ENCODE measurements at regions not wholly inside any gene's neighbourhood (a gene's known extent, or its start where the extent isn't known, plus 50 kb on each side); places are given as distances from the start of the nearest gene placed in this dataset.

DNA sequence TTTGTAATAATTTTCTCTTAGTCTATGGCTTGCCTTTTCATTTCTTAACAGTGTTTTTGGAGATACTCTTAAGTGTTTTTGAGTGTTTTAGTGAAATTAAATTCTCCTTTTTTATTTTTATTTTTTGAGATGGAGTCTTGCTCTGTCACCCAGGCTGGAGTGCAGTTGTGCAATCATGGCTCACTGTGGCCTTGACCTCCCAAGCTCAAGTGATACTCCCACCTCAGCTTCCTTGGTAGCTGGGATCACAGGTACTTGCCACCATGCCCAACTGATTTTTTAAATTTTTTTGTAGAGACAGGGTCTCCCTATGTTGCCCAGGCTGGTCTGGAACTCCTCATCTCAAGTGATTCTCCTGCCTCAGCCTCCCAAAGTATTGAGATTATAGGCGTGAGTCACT lies 240.3 kb downstream of the PLPP3 start:
- no peaks in the 10 kb centered on the region for H3K9me3 ChIP-seq
- no peak for DNase-seq (ENCODE audit: low spot score in 2 of 2)
- in situ Hi-C loops (cut with MboI; ENCODE audit: low sequenced_read_pairs) = no loop called here
- no peaks in the 10 kb centered on the region for H3K27me3 ChIP-seq (ENCODE audit: low read depth)
- H3K4me3 ChIP-seq = no peak overlapping the region
- no peaks in the 10 kb centered on the region for H3K4me1 ChIP-seq
- no peaks in the 10 kb centered on the region for H3K36me3 ChIP-seq (replicated peaks)

DNA sequence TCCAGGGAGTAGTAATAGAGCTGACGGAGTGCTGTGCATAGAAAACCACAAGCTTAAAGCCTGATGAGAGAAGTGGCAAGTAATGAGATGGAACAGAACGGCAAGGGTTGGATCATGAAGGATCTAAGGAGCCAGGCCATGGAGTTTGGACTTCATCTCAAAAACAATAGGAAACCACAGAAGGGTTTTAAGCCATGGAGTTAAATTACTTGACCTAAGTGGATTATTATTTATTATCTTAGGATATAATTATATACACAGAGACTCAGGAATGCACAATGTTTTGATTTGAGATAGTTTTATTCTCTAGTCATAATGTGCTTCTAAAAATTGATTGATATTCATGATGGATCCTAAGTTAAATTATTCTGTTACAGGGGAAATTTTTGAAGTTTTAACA lies 242.4 kb downstream of the PLPP3 start:
- Histone ChIP-seq H3K27me3 (ENCODE audit: low read depth) (no peaks in the 10 kb centered on the region), H3K4me1 (no peaks in the 10 kb centered on the region), H3K4me3 (no peak overlapping the region), H3K9me3 (no peaks in the 10 kb centered on the region), H3K36me3 (replicated peaks) (no peaks in the 10 kb centered on the region)
- no peak for DNase-seq (ENCODE audit: low spot score in 2 of 2)
- in situ Hi-C loops (cut with MboI; ENCODE audit: low sequenced_read_pairs) = no loop called here

DNA sequence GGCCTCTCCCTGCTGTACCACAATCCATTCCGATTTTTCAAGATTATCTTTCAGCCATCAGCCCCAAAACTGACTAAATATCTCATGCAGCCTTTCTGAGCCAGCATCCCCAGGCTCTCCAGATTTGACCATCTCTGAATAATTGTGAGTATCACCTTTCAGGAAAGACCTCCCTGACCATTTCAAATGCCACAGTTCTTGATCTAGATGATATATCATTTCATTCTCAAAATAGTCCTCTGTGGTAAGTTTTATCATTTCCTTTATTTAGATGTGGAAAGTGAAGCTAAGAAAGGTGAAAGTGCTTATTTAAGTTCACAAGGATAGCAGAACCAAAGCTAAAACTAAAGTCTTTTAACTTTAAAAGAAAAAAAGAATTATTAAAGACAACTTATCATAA lies 244.0 kb downstream of the PLPP3 start:
- Histone ChIP-seq H3K4me3 (no peak overlapping the region), H3K9me3 (no peaks in the 10 kb centered on the region), H3K4me1 (no peaks in the 10 kb centered on the region), H3K36me3 (replicated peaks) (no peaks in the 10 kb centered on the region), H3K27me3 (ENCODE audit: low read depth) (no peaks in the 10 kb centered on the region)
- in situ Hi-C loops (cut with MboI; ENCODE audit: low sequenced_read_pairs) = no loop called here
- DNase-seq (ENCODE audit: low spot score in 2 of 2) = no peak

DNA sequence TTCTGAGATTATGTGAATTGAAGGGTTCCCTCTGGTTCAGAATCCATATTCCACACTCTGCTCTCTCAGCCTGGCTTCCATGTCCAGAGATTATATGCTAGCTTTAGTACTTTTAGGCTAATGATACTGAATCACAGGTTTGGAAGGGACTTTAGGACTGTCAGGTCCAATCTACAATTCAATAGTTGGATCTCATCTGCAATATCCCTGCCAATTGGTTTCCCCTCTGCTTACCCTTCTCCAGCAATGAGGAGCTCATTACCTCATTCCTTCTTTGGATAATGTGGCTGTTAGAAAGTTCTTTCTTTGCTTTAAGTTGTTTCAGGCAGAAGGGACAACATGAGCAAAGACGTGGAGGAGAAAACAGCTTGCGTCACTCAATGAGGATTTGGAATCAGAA lies 245.3 kb downstream of the PLPP3 start:
- no peak for DNase-seq (ENCODE audit: low spot score in 2 of 2)
- in situ Hi-C loops (cut with MboI; ENCODE audit: low sequenced_read_pairs) = no loop called here
- Histone ChIP-seq H3K36me3 (replicated peaks) (no peaks in the 10 kb centered on the region), H3K27me3 (ENCODE audit: low read depth) (no peaks in the 10 kb centered on the region), H3K9me3 (no peaks in the 10 kb centered on the region), H3K4me1 (no peaks in the 10 kb centered on the region), H3K4me3 (no peak overlapping the region)

DNA sequence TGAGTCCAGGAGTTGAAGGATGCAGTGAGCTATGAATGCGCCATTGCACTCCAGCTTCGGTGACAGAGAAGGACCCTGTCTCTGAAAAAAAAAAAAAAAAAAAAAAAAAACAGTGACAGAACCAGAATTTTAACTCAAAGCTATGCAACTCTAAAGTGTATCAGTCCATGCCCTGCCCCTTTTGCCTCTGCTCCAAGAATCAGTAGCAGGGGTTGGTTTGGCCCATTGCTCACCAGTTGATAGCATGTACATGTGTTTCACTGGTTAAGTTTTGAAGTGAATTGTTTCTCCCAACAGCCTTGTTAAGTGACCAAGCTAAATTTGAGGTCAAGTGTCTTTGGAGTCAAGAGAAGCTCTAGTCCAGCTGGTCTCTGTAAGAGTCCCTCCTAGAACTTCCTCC lies 245.9 kb downstream of the PLPP3 start:
- Histone ChIP-seq H3K4me3 (no peak overlapping the region), H3K9me3 (no peaks in the 10 kb centered on the region), H3K27me3 (ENCODE audit: low read depth) (no peaks in the 10 kb centered on the region), H3K4me1 (no peaks in the 10 kb centered on the region), H3K36me3 (replicated peaks) (no peaks in the 10 kb centered on the region)
- in situ Hi-C loops (cut with MboI; ENCODE audit: low sequenced_read_pairs) = no loop called here
- no peak for DNase-seq (ENCODE audit: low spot score in 2 of 2)

DNA sequence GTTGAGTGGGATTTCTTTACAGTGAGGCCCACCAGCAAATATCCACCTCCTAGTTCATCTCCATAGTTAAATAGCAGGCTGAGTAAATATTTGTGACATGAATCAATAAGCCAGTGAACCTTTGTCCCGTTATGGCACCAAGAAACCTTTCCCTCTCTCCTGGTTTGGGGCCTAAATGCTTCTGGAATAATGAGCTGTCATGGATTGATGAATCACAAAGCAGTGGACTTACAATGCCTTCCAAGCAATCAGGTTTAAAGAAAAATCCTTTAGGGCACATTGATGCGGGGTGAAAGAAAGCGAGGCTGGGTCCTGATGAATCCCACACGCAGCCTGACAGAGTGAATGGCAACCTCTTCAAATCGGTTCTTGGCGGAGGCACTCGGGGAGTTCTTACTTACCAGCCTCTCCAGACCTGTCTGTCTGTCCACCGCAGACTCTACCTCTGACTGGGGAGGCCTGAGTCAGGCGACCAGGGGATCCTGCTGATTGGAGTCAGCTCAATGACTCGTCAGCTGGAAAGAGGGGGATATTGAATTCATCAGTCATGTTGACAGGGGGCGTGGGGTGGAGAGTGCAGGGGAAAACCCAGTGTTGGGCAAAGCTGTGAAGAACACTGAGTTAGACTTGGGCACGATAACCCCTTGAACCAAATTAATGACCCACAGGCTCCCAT lies 247.3 kb downstream of the PLPP3 start:
- in situ Hi-C loops (cut with MboI; ENCODE audit: low sequenced_read_pairs) = no loop called here
- no peak overlapping the region for H3K4me3 ChIP-seq
- no peaks in the 10 kb centered on the region for H3K27me3 ChIP-seq (ENCODE audit: low read depth)
- H3K36me3 ChIP-seq (replicated peaks) = no peaks in the 10 kb centered on the region
- H3K9me3 ChIP-seq = no peaks in the 10 kb centered on the region
- no peaks in the 10 kb centered on the region for H3K4me1 ChIP-seq
- DNase-seq (ENCODE audit: low spot score in 2 of 2) = no peak

DNA sequence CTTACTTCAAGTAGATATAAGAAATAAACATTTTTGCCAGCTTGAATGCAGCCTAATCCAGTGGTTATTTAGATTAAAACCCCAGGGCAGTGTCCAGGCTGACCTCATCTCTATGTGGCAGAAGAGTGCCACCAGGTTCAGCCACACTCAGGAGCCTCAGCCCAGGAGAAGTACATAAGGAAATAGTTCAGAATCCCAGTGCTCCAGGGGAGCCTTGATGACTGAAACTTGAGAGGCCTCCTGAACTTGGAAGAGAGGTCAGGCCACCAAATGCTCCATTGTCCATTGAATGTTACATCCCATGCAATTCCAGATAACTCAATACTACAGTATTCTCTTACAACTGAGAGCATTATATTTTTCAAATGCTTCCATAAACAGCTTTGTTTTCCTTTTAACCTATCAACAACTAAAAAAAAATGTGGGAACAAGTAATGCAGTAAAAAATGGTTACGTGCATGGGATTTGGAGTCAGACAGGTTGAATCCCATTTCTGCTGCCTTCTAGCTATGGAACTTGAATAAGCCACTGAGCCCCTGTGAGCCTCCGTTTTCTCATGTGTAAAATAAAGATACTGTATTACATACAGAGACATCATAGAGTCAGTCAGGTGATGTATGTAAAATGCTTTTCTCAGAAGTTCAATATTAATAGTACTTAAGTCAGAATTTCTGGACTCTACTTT lies 248.0 kb downstream of the PLPP3 start:
- no peak for DNase-seq (ENCODE audit: low spot score in 2 of 2)
- no peaks in the 10 kb centered on the region for H3K36me3 ChIP-seq (replicated peaks)
- no peaks in the 10 kb centered on the region for H3K27me3 ChIP-seq (ENCODE audit: low read depth)
- H3K4me1 ChIP-seq = no peaks in the 10 kb centered on the region
- no peak overlapping the region for H3K4me3 ChIP-seq
- in situ Hi-C loops (cut with MboI; ENCODE audit: low sequenced_read_pairs) = no loop called here
- H3K9me3 ChIP-seq = no peaks in the 10 kb centered on the region

DNA sequence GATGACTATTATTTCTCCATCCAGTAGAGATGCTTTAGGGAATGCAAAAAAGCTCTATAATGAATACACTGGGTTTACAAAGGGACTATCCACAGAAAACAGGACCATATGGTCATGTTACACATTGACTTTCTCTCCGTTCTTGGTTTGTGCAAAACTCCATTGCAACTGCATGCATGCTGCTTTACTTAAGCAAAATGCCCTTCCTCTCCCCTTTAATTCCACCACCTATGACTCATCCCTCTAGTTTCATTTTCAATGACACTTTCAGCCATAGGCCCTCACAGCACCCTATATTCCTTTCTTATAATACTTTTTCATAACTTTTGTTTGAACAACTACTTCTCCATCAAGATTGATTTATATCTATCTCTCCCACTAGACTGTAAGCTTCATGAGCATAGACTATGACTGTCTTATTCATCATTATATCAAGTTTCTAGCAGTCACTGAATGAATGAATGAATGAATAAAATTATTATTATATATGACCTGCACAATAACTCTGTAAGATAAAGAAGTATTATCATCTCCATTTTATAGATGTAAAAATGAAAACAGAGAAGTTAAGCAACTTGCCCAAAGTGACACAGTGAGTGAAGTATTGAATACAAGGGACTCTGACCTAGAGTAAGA lies 248.9 kb downstream of the PLPP3 start:
- in situ Hi-C loops (cut with MboI; ENCODE audit: low sequenced_read_pairs) = no loop called here
- Histone ChIP-seq H3K4me3 (no peak overlapping the region), H3K4me1 (no peaks in the 10 kb centered on the region), H3K27me3 (ENCODE audit: low read depth) (no peaks in the 10 kb centered on the region), H3K36me3 (replicated peaks) (no peaks in the 10 kb centered on the region), H3K9me3 (no peaks in the 10 kb centered on the region)
- no peak for DNase-seq (ENCODE audit: low spot score in 2 of 2)

DNA sequence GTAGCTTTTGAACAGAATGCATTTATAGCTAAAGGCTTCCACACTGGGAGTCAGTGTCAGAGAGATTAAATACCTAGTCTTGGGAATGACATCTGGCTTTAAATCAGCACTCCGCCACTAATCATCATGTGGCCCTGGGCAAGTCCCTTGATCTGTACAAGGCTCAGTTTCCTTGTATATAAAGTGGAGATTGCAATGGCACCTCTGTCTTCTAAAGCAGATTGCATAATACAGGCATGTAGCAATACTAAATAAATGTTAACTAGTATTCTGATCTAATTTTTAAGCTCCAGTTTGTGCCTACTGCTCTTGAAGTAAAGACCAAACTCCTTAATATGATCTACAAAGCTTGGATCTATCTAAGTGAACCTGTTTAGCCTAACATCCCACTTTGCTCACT lies 249.4 kb downstream of the PLPP3 start:
- H3K9me3 ChIP-seq = no peaks in the 10 kb centered on the region
- H3K4me3 ChIP-seq = no peak overlapping the region
- no peak for DNase-seq (ENCODE audit: low spot score in 2 of 2)
- H3K27me3 ChIP-seq (ENCODE audit: low read depth) = no peaks in the 10 kb centered on the region
- H3K36me3 ChIP-seq (replicated peaks) = no peaks in the 10 kb centered on the region
- H3K4me1 ChIP-seq = no peaks in the 10 kb centered on the region
- in situ Hi-C loops (cut with MboI; ENCODE audit: low sequenced_read_pairs) = loop anchor here (10.0 kb wide), 1 partner anchor 65 kb away; no protein-coding TSS in a partner anchor

DNA sequence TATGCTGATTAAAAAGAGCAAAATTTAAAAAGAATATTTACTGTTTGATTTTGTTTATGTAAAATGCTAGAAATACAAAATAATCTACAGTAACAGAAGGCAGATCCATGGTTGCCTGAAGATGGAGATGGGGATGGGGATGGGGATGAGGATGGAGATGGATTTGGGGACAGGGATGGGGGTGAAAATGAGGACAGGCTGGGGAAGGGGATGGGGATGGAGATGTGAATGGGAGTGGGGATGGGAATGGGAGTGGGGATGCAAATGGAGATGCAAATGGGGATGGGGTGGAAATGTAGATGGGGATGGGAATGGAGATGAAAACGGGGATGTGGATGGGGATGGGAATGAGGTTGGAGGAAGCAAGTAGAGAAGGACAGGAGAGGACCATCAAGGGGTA lies 252.2 kb downstream of the PLPP3 start:
- Histone ChIP-seq H3K4me3 (no peak overlapping the region), H3K9me3 (no peaks in the 10 kb centered on the region; the same call in 1 of the 2 replicates), H3K4me1 (no peaks in the 10 kb centered on the region), H3K27me3 (ENCODE audit: low read depth) (no peaks in the 10 kb centered on the region), H3K36me3 (replicated peaks) (no peaks in the 10 kb centered on the region)
- no peak for DNase-seq (ENCODE audit: low spot score in 2 of 2)
- in situ Hi-C loops (cut with MboI; ENCODE audit: low sequenced_read_pairs) = loop anchor here (10.0 kb wide), 1 partner anchor 62 kb away; no protein-coding TSS in a partner anchor

DNA sequence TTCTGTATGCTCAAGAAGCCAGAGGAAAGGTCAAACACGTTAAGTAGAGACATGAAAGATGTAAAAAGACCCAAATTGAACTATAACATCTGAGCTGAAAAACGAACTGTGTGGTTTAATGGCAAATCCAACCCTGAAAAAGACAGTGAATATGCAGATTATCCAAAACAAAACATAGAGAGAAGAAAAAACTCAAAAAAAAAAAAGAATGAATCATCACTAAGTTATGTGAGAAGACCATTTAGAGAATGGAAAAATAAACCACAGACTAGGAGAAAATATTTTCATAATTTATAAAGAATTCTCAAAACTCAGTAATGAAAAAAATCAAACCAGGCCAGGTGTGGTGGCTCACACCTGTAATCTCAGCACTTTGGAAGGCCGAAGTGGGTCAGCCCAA lies 253.3 kb downstream of the PLPP3 start:
- Histone ChIP-seq H3K27me3 (ENCODE audit: low read depth) (no peaks in the 10 kb centered on the region), H3K36me3 (replicated peaks) (no peaks in the 10 kb centered on the region), H3K4me1 (no peaks in the 10 kb centered on the region), H3K4me3 (no peak overlapping the region), H3K9me3 (no peaks in the 10 kb centered on the region; the same call in 1 of the 2 replicates)
- in situ Hi-C loops (cut with MboI; ENCODE audit: low sequenced_read_pairs) = loop anchor here (10.0 kb wide), 1 partner anchor 61 kb away; no protein-coding TSS in a partner anchor
- DNase-seq (ENCODE audit: low spot score in 2 of 2) = no peak

DNA sequence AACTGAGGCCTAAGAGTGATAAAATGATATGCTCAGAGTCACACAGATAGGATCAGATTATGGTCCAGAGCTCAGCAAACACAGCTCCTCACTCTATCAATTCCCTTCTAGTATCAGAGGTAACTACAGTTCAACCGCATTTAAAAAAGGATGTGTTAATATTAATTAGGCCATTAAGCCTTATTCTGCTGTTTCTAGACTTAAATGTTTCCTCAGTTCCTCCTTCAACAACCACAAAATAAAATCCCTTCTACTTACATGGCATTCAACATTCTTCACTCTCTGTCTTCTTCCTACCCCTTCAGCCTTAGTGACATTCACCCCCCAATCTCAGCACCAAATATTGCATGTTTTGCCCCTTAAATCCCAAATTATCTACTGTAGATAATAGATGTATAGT lies 254.9 kb downstream of the PLPP3 start:
- Histone ChIP-seq H3K4me3 (no peak overlapping the region), H3K9me3 (no peaks in the 10 kb centered on the region; the same call in 1 of the 2 replicates), H3K27me3 (ENCODE audit: low read depth) (no peaks in the 10 kb centered on the region), H3K36me3 (replicated peaks) (no peaks in the 10 kb centered on the region), H3K4me1 (no peaks in the 10 kb centered on the region)
- no peak for DNase-seq (ENCODE audit: low spot score in 2 of 2)
- in situ Hi-C loops (cut with MboI; ENCODE audit: low sequenced_read_pairs) = loop anchor here (10.0 kb wide), 1 partner anchor 60 kb away; no protein-coding TSS in a partner anchor

DNA sequence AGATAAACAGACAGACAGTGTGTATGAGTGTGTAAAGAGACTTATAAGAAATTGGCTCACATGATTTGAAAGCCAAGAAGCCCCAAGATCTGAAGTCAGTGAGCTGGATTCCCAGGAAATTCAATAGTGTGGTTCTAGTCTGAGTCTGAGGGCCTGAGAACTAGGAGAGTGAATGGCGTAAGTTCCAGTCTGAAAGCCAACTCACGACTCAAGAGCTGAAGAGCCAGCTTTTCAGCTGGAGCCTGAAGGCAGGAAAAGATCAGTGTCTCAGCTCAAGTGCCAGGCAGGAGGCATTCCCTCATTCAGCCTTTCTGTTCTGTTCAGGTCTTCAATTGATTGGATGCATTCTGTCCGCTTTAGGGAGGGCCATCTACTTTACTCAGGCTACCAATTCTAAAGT lies 257.2 kb downstream of the PLPP3 start:
- Histone ChIP-seq H3K9me3 (no peaks in the 10 kb centered on the region; the same call in 1 of the 2 replicates), H3K36me3 (replicated peaks) (no peaks in the 10 kb centered on the region), H3K4me1 (no peaks in the 10 kb centered on the region), H3K4me3 (no peak overlapping the region), H3K27me3 (ENCODE audit: low read depth) (no peaks in the 10 kb centered on the region)
- DNase-seq (ENCODE audit: low spot score in 2 of 2) = no peak
- in situ Hi-C loops (cut with MboI; ENCODE audit: low sequenced_read_pairs) = loop anchor here (10.0 kb wide), 1 partner anchor 57 kb away; no protein-coding TSS in a partner anchor

DNA sequence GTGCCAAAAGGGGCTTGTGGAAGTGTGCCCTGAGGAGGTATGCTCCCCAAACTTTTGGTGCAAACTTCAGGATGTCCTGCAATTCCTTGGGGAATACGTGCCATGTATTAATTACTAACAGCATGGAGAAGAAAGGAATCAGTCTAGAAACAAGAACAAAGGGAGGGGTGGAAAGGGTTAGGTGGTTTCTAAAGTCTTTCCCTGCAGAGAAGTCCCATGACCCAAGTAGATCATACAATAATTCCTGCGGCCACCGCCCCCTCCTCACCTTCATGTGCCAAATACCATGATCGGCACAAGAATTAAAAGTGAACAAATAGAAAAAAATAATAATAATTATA lies 258.2 kb downstream of the PLPP3 start:
- H3K4me3 ChIP-seq = no peak overlapping the region
- no peaks in the 10 kb centered on the region for H3K36me3 ChIP-seq (replicated peaks)
- no peaks in the 10 kb centered on the region for H3K4me1 ChIP-seq

More for the DNA sequence above, 258.2 kb downstream of the PLPP3 start:
- Histone ChIP-seq H3K27me3 (ENCODE audit: low read depth) (no peaks in the 10 kb centered on the region), H3K9me3 (no peaks in the 10 kb centered on the region; the same call in 1 of the 2 replicates)
- in situ Hi-C loops (cut with MboI; ENCODE audit: low sequenced_read_pairs) = loop anchor here (10.0 kb wide), 1 partner anchor 56 kb away; no protein-coding TSS in a partner anchor
- DNase-seq (ENCODE audit: low spot score in 2 of 2) = no peak

Data from HAP-1 (cell line).